Breast epithelium (tissue), 4 donors: ENCODE measurements at regions not wholly inside any gene's neighbourhood (a gene's known extent, or its start where the extent isn't known, plus 50 kb on each side); places are given as distances from the start of the nearest gene placed in this dataset.

Source experiments
- DNase-seq, 2 donors: peaks; one replicate each; pipeline ENCODE4 v3.0.0-alpha.2; 2019; ENCODE audit warnings: low spot score in 2 of 2
- H3K27ac ChIP-seq, 2 donors: fragments of 200-600 bp; sonication (generic) in 1 of 2; one replicate each; pipeline ENCODE4 v1.5.1; 2016 to 2019; ENCODE audit warnings: mild to moderate bottlenecking in 1 of 2
- H3K27me3 ChIP-seq, 2 donors: fragments of 200-600 bp; sonication (generic) in 1 of 2; one replicate each; pipeline versions ENCODE4 v1.5.1 to v1.6.0; 2017 to 2019; ENCODE audit warnings: control low read depth in 1 of 2, mild to moderate bottlenecking in 1 of 2
- H3K36me3 ChIP-seq: fragments of 200-600 bp; one replicate; pipeline ENCODE4 v1.5.1; 2019
- H3K4me1 ChIP-seq, 2 donors: fragments of 200-600 bp; sonication (generic); one replicate each; pipeline ENCODE4 v1.5.1; 2016 to 2019; ENCODE audit warnings: control low read depth in 1 of 2
- H3K4me3 ChIP-seq, 3 donors: fragments of 200-600 bp; sonication (generic); 1 replicate in 2 of 3; 2 replicates in 1 of 3; pipeline ENCODE4 v1.5.1; 2016 to 2019; ENCODE audit warnings: mild to moderate bottlenecking in 3 of 3, moderate library complexity in 2 of 3
- H3K9me3 ChIP-seq, 2 donors: fragments of 200-600 bp; sonication (generic) in 1 of 2; one replicate each; pipeline ENCODE4 v1.5.1; 2016 to 2019; ENCODE audit warnings: control low read depth in 1 of 2
- POLR2A ChIP-seq: fragments of 450-650 bp; IDR thresholded peaks from one replicate; pipeline ENCODE4 v1.6.1; 2016; ENCODE audit warnings: antibody characterized with exemption, mild to moderate bottlenecking, moderate library complexity
- POLR2AphosphoS5 ChIP-seq, 3 donors: sonication (generic); formaldehyde crosslinking; IDR thresholded peaks; one replicate each; pipeline ENCODE4 v1.6.1; 2017; ENCODE audit warnings: antibody characterized with exemption in 3 of 3
- intact Hi-C: fragments of 100-400 bp; cut with DNase I; formaldehyde crosslinking; loops from one replicate; pipeline ENCODE4 v1.15.1; 2023; ENCODE audit warnings: low total_unique reads
- TF ChIP-seq, protein P1 (sequence below), 3 donors: fragments of 450-650 bp; IDR thresholded peaks; one replicate each; pipeline ENCODE4 v1.5.1; 2016 to 2017; ENCODE audit warnings: antibody characterized with exemption in 3 of 3, mild to moderate bottlenecking in 3 of 3, moderate library complexity in 3 of 3

DNA sequence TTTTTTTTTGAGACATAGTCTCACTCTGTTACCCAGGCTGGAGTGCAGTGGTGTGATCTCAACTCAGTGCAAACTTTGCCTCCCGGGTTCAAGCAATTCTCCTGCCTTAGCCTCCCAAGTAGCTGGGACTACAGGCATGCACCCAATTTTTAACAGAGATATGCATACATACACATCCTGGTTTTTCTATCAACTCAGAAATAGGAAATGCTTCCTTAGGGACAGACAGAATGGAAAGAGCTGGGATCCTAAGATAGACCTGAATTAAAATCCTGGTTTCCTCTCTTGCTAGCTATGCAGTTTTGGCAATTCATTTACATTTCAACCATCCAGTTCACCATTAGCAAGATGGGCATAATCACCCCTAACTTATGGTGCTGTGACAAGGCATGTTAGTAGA, 347.5 kb downstream of the GPAM start:
- no peaks in the 10 kb centered on the region for H3K9me3 ChIP-seq
- H3K4me1 ChIP-seq, result no peaks in the 10 kb centered on the region
- DNase-seq, result no peak
- no peak for TF ChIP-seq POLR2AphosphoS5 (IDR thresholded peaks at IDR 0.05)
- TF ChIP-seq, protein P1, sequence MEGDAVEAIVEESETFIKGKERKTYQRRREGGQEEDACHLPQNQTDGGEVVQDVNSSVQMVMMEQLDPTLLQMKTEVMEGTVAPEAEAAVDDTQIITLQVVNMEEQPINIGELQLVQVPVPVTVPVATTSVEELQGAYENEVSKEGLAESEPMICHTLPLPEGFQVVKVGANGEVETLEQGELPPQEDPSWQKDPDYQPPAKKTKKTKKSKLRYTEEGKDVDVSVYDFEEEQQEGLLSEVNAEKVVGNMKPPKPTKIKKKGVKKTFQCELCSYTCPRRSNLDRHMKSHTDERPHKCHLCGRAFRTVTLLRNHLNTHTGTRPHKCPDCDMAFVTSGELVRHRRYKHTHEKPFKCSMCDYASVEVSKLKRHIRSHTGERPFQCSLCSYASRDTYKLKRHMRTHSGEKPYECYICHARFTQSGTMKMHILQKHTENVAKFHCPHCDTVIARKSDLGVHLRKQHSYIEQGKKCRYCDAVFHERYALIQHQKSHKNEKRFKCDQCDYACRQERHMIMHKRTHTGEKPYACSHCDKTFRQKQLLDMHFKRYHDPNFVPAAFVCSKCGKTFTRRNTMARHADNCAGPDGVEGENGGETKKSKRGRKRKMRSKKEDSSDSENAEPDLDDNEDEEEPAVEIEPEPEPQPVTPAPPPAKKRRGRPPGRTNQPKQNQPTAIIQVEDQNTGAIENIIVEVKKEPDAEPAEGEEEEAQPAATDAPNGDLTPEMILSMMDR (IDR thresholded peaks at IDR 0.05), result no peak
- TF ChIP-seq POLR2A, result no peak
- no peaks in the 10 kb centered on the region for H3K36me3 ChIP-seq
- H3K4me3 ChIP-seq, result no peak overlapping the region
- H3K27me3 ChIP-seq, result no peaks in the 10 kb centered on the region
- intact Hi-C loops, result no loop called here
- H3K27ac ChIP-seq, result no peak overlapping the region

DNA sequence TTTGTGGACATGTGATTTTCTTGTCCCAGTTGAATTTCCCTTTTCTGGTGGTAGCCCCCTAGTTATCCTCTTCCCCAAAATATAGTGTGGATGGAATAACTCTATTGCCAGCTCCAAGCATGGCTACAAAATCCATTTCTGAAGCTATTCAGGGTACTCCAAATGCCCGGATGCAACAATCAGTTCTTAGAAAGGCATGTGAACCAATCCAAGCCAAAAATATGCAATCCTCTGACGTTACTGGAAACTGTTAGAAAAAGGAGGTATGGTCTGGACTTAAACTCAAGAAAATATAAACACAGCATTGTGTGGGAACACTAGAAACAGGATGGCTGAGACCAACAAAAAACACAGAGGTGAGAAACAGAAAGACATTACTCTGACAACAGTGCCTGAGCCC, 347.0 kb downstream of the GPAM start:
- Histone ChIP-seq H3K9me3 (no peaks in the 10 kb centered on the region), H3K27ac (no peak overlapping the region), H3K27me3 (no peaks in the 10 kb centered on the region), H3K4me3 (no peak overlapping the region), H3K4me1 (no peaks in the 10 kb centered on the region), H3K36me3 (no peaks in the 10 kb centered on the region)
- TF ChIP-seq POLR2A (no peak), POLR2AphosphoS5 (IDR thresholded peaks at IDR 0.05) (no peak)
- TF ChIP-seq, protein P1 (IDR thresholded peaks at IDR 0.05), result no peak
- intact Hi-C loops, result no loop called here
- DNase-seq, result no peak

DNA sequence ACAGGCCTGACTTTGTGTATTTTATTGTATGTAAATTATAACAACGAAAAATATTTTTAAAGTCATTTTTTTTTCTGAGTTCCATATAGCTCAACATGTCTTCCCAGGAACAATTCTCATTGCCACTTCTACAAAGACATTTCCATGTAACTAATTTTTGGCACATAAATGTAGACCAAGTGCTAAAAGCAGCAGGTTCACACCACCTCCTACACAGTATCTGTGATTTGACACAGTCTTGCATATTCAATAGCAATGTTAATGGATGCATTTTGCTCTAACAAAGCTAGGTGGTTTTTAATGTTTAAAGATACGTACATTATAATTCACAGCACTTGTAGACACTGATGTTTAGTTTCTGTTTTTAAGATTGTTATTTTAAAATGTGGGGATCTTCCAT, 346.5 kb downstream of the GPAM start:
- H3K36me3 ChIP-seq, result no peaks in the 10 kb centered on the region
- H3K9me3 ChIP-seq, result no peaks in the 10 kb centered on the region
- no peaks in the 10 kb centered on the region for H3K4me1 ChIP-seq
- H3K27ac ChIP-seq, result no peak overlapping the region
- no peak overlapping the region for H3K4me3 ChIP-seq
- DNase-seq, result no peak
- TF ChIP-seq, protein P1 (IDR thresholded peaks at IDR 0.05), result no peak
- TF ChIP-seq POLR2A, result no peak
- TF ChIP-seq POLR2AphosphoS5 (IDR thresholded peaks at IDR 0.05), result no peak
- intact Hi-C loops, result no loop called here
- H3K27me3 ChIP-seq, result no peaks in the 10 kb centered on the region

DNA sequence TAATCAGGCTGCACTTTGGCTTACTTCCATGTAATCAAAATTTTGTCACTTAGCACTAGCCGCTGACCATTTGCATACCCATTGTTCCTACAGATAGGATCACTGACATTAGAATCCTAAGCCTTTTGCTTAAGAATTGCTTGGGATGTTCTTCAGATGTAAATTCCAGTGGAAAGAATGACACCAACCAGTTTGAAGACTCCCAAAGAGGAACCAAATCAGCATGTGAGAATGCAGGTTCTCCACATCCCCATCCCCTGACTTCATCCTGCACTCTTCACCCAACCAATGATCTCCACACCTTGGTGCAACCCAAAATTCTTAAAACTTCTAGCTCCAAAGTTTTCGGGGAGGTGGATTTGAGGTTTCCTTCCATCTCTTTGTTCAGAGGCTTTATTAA, 345.6 kb downstream of the GPAM start:
- no peak for DNase-seq
- no peak for TF ChIP-seq POLR2A
- TF ChIP-seq, protein P1 (IDR thresholded peaks at IDR 0.05), result no peak
- TF ChIP-seq POLR2AphosphoS5 (IDR thresholded peaks at IDR 0.05), result no peak
- H3K27ac ChIP-seq, result no peak overlapping the region
- no peaks in the 10 kb centered on the region for H3K36me3 ChIP-seq
- intact Hi-C loops, result no loop called here
- no peaks in the 10 kb centered on the region for H3K4me1 ChIP-seq
- H3K27me3 ChIP-seq, result no peaks in the 10 kb centered on the region
- H3K4me3 ChIP-seq, result no peak overlapping the region
- no peaks in the 10 kb centered on the region for H3K9me3 ChIP-seq

DNA sequence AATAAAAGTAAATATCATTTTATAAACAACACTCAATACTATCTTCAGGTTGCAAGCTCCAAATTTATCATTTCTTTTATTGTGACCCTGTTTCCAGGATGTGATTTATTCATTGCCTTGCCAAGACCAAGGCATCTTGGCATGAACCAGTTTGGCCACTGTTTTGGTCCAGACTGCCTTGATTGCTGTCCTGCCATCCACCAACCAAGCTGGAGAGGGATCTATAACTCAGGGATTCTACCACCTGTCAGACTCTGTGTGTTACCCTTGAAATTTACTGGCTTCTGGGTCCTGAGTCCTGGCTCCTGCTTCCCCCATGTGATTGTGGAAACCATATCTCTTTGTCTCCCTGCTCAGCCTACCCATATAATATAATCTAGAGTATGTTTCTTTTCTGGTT, 343.0 kb downstream of the GPAM start:
- no peaks in the 10 kb centered on the region for H3K36me3 ChIP-seq
- no peak overlapping the region for H3K4me3 ChIP-seq
- H3K9me3 ChIP-seq, result no peaks in the 10 kb centered on the region
- no peak for DNase-seq
- H3K27me3 ChIP-seq, result no peaks in the 10 kb centered on the region
- intact Hi-C loops, result no loop called here
- H3K4me1 ChIP-seq, result no peaks in the 10 kb centered on the region
- TF ChIP-seq POLR2AphosphoS5 (IDR thresholded peaks at IDR 0.05) (no peak), POLR2A (no peak)
- TF ChIP-seq, protein P1 (IDR thresholded peaks at IDR 0.05), result no peak
- H3K27ac ChIP-seq, result no peak overlapping the region
